Forelimb muscle (tissue), 1 donor: ENCODE measurements at regions not wholly inside any gene's neighbourhood (a gene's known extent, or its start where the extent isn't known, plus 50 kb on each side); places are given as distances from the start of the nearest gene placed in this dataset.

Experiments
- DNase-seq: peaks from one replicate; pipeline ENCODE4 v3.0.0-alpha.2; 2013; ENCODE audit warnings: low read depth

GRCh38 chr1:87678266-87678665 is 349.6 kb downstream of the LMO4 start:
- no peak for DNase-seq

DNA sequence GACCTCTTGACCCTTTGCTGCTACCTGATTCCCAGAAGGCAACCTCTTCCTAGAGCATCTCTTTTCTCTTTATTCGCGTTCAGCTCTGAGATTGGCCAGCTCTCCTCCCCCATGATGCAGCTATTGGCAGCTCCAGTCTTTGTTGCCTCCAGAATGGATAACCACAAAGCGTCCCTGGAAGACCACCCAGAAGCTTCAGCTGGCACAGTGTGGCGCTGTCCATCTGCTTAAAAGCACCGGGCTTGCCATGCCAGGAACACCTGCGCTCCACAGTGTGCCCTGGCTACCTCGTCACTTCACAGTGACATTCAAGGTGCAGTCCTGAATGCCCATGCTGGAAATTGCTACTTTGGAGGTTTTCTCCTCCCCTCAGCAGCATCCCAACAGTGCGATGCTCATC is 353.9 kb downstream of the LMO4 start:
- DNase-seq, result no peak

GRCh38 chr1:87683196-87683956 is 354.7 kb downstream of the LMO4 start:
- no peak for DNase-seq

DNA sequence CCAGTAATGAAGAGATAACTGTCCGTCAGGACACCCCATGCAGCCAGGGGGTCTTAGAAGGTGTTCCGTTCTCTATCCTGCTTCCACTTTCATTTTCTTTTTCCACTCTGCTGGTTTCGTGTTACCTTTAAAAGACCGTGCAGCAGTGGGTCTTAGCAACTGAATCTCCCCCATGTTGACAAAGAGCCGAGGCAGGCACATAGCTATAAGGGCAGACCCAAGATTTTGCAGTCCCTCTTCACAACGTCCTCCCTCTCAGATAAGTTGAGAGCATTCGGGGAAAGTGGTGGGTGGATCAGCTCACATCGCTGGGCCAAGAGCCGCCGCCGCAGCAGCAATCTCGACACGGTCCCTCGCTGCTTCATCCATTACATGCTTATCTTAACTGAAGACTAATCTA is 355.5 kb downstream of the LMO4 start:
- no peak for DNase-seq

GRCh38 chr1:87684713-87685205 is 356.1 kb downstream of the LMO4 start:
- no peak for DNase-seq

DNA sequence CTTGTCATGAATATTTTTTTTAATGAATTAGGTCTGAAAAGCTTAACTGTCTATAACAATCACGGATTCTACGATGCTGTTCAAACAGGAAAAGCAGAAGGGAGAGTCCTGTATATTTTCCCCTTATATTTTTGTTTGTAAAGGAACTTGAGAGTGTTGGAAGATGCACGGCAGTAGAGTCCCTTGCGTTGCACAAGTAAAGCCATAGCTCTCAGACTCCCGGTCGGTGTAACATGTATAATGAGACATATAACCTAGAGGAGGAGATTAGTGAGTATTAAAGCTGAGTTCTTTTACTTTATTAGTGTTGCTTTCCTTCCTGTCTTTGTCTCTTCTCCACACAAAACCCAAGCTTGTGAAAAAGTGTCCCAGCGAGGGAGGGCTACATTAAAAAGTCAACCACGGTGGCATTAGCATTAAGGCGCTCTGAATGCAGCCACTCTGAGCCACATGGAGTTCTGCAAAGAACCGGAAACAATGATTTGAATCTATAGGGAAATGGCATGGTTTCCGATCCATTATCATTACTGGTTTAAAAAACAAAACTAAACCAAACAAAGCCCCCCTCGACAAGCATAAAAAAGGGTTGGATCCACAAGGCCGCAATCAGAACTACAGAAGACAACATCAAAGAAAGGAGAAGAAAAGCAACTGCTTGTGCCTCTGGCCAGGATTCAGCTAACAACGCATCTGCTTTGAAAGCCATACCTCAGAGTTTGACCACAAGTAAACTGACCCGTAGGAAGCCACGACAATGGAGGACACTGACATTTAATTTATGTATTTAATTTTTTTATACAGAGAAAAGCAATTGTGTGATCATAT is 356.8 kb downstream of the LMO4 start:
- DNase-seq, result no peak

DNA sequence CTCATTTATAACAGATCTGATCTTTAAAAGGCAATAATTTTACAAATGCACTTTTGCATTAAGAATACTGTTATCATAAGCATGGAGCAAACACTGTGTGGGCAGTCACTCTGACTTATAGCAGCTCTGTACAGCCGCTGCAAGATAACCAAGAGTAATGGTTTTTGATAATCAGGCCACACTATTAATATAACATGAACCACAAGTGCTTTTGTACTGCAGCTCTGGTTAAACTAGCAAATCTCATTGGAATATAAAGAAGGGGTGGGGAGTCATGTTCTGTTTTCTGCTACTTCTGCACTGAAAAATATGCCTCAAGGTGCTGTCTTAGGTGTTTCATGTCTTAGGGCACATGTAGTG is 357.4 kb downstream of the LMO4 start:
- DNase-seq, result no peak

- no peak for DNase-seq
These were observed 358.0 kb downstream of the LMO4 start for GRCh38 chr1:87686671-87687070.

DNA sequence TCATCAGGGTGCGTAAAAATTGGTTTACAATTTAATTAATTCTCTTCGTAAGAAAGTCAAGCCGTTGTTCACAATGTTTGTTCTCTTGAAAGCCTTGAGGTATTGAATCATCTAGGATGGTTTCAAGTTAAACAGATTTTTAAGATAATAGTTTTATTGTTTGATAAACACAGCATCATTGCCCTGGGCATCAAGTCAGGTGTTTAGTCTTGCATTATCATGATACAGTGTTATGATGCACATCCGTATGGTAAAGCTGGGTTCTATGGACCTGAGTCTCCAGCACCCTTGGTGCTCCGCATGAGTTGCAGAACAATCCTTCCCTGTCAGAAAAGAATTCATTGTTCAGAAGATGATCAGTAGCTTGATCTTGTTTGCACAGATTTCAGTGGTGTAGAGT is 359.5 kb downstream of the LMO4 start:
- no peak for DNase-seq

DNA sequence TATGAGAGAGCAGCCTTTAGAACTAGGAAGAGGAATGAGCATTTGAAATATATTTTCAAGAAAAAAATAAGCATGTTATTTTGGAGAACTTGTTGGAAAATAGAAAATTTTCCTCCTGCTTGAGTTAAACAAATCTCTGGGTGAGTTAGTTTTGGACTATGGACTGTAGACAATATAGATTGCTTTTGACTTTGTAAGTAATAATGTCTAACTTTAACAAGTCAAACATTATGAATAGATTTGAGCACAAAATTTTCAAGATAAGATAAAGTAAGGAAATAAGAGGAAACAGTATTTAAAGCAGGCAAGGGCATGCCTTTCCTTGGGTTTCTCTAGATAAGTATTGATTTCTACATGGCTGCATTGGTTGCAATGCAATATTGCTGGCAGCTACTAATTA is 360.8 kb downstream of the LMO4 start:
- no peak for DNase-seq

DNA sequence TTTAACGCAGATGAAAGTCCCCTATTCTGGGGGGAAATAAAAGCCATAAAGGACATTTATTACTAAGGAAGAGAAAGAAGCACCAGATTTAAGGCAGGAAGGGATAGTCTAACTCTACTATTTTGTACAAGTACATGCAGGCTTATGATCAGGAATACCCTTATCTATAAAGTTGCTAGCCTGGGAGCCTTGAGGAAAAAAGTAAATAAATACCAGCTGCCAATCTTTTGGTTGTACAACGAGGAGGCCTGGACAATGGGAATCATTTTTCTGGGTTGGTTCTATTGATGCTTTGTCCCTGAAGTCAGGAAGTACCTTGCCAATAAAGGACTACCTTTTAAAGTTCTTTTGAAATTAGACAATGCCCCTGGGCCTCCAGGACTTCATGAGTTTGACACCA is 367.8 kb downstream of the LMO4 start:
- no peak for DNase-seq

DNA sequence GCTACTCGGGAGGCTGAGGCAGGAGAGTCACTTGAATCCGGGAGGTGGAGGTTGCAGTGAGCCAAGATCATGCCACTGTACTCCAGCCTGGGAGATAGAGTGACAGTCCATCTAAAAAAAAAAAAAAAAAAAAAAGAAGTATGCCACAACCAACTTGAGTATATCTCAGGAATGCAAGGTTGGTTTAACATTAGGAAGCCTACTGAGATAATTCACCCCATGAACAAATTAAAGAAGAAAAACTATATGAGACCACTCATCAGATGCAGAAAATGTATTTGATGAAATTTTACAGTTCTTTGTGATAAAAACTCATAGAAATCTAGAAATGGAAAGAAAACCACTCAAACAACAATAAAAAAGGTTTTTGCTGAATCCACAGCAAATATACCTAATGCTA is 373.8 kb downstream of the LMO4 start:
- no peak for DNase-seq

- no peak for DNase-seq
These were observed 376.6 kb downstream of the LMO4 start for GRCh38 chr1:87705233-87705632.

- DNase-seq, result no peak
These were observed 377.5 kb downstream of the LMO4 start for GRCh38 chr1:87706203-87706602.

DNA sequence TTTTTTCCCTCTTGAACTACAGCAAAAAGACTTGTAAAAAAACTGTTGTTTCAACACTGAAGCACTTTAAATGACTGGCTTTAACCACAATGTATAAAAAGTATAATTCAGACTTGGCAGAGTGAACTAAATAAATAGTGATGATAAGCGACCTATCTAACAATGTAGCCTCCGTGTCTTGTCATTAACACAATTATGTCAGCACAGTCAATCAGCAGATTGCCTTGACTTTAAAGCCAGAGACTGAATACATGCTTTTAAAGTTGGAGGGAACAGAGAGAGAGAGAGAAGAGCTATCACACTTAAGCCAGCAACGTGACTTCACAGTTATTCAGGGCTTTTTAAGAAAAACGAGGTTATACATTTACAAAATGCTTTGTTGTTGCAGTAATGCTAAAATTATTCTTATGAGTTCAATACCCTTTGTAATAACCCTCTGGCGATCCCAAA is 378.1 kb downstream of the LMO4 start:
- DNase-seq, result no peak

GRCh38 chr1:87707411-87707810 is 378.7 kb downstream of the LMO4 start:
- no peak for DNase-seq

GRCh38 chr1:87712261-87713010 is 383.8 kb downstream of the LMO4 start:
- DNase-seq, result no peak

GRCh38 chr1:87714278-87714677 is 385.6 kb downstream of the LMO4 start:
- no peak for DNase-seq

- DNase-seq, result no peak
These were observed 386.4 kb downstream of the LMO4 start for GRCh38 chr1:87715052-87715451.

DNA sequence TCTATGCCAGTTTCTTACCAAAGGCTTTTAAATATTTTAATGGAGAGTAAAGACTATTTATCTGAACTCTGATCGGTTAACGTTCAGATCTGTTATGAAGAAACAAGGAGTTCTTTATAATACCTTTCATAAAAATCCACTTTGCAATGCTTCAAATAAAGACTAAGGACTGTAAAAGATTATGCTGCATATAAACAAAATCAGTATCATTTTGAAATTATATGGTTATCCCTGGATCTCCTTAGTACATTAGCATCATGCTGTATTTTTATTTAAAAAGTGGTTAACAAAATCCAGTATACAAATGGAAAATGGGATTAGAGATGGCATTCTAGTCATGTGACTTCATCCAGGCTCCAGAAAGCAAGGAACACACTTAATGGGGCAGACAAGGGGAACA is 386.8 kb downstream of the LMO4 start:
- no peak for DNase-seq

DNA sequence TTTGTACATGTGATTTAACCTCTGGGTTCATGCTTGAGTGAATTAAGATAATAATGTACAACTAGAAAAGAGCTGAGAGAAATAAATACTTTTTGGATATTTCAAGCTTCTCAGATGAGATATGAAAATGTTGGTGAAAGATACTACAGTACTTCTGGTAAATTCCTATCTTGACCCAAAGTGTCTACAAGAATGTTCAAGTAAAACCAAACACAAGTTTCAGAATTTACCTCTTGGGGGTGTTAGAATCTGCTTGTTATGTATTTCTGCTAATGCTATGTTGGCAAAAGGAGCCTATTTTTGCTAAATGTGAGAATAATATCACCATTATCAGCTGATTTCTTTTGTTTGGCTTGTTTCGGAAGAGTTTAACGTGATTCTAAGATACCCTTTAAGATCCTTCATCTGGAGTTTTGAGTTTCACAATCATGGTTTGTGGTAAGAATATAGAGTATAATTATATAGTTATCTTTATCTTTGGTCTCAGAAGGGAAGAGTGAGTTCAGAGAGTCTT is 388.5 kb downstream of the LMO4 start:
- DNase-seq, result no peak
